GM12892 (cell line): ENCODE measurements at regions not wholly inside any gene's neighbourhood (a gene's known extent, or its start where the extent isn't known, plus 50 kb on each side); places are given as distances from the start of the nearest gene placed in this dataset.
"Not testable (repeated sequence)": the region's sequence is repeated elsewhere in the genome, so short reads cannot be mapped to it uniquely, and the experiment has no call there.

Experiments used
- DNase-seq: peaks from one replicate; pipeline ENCODE4 v3.0.0; 2011; ENCODE audit not compliant: insufficient read length
- FAIRE-seq: peaks from 2 replicates; lab custom pipeline; 2011; peaks lifted over from hg19 to GRCh38; lab: Jason Lieb, UNC
- POLR2A ChIP-seq: IDR thresholded peaks from 2 replicates; pipeline ENCODE4 v1.6.1; 2011; ENCODE audit warnings: low read depth, low read length, control low read depth
- POLR2AphosphoS5 ChIP-seq: IDR thresholded peaks from 2 replicates; pipeline ENCODE4 v1.6.1; 2011; ENCODE audit warnings: low read depth, low read length, control low read depth
- TAF1 ChIP-seq: IDR thresholded peaks from 2 replicates; pipeline ENCODE4 v1.6.1; 2011; ENCODE audit warnings: low read depth, mild to moderate bottlenecking, control low read depth, low read length, borderline replicate concordance

GRCh38 chr15:96612917-96613316, 282.4 kb downstream of the NR2F2 start:
- FAIRE-seq, result no peak
- no peak for TF ChIP-seq POLR2AphosphoS5
- TF ChIP-seq TAF1, result no peak
- no peak for TF ChIP-seq POLR2A
- DNase-seq, result no peak

GRCh38 chr15:96619174-96619573, 288.7 kb downstream of the NR2F2 start:
- TF ChIP-seq POLR2A (no peak), TAF1 (no peak), POLR2AphosphoS5 (no peak)
- no peak for DNase-seq
- FAIRE-seq, result no peak

- DNase-seq (no peak), FAIRE-seq (no peak)
- TF ChIP-seq TAF1 (no peak), POLR2AphosphoS5 (no peak), POLR2A (no peak)
These were observed 292.2 kb downstream of the NR2F2 start for GRCh38 chr15:96622714-96623113.

- FAIRE-seq, result no peak
- TF ChIP-seq TAF1 (no peak), POLR2A (no peak), POLR2AphosphoS5 (no peak)
- no peak for DNase-seq
These were observed 294.8 kb downstream of the NR2F2 start for GRCh38 chr15:96625256-96625655.

- no peak for TF ChIP-seq TAF1
- TF ChIP-seq POLR2A, result no peak
- TF ChIP-seq POLR2AphosphoS5, result no peak
- DNase-seq (no peak), FAIRE-seq (no peak)
These were observed 296.6 kb downstream of the NR2F2 start for GRCh38 chr15:96627031-96627568.

GRCh38 chr15:96629511-96629910, 299.0 kb downstream of the NR2F2 start:
- DNase-seq (no peak), FAIRE-seq (no peak)
- no peak for TF ChIP-seq POLR2AphosphoS5
- no peak for TF ChIP-seq TAF1
- no peak for TF ChIP-seq POLR2A

GRCh38 chr15:96638793-96639192, 308.3 kb downstream of the NR2F2 start:
- FAIRE-seq (no peak), DNase-seq (no peak)
- TF ChIP-seq TAF1, result no peak
- TF ChIP-seq POLR2AphosphoS5, result no peak
- no peak for TF ChIP-seq POLR2A

GRCh38 chr15:96645796-96646195, 315.3 kb downstream of the NR2F2 start:
- DNase-seq, result no peak
- FAIRE-seq, result no peak
- no peak for TF ChIP-seq POLR2AphosphoS5
- TF ChIP-seq TAF1, result no peak
- no peak for TF ChIP-seq POLR2A

- DNase-seq (no peak), FAIRE-seq (no peak)
- TF ChIP-seq POLR2AphosphoS5 (no peak), TAF1 (no peak), POLR2A (no peak)
These were observed 318.4 kb downstream of the NR2F2 start for GRCh38 chr15:96648866-96649265.

- DNase-seq, result no peak
- FAIRE-seq, result no peak
- TF ChIP-seq TAF1 (no peak), POLR2AphosphoS5 (no peak), POLR2A (no peak)
These were observed 326.6 kb downstream of the NR2F2 start for GRCh38 chr15:96657096-96657495.

- not testable (repeated sequence) for DNase-seq, FAIRE-seq
These were observed 336.5 kb downstream of the NR2F2 start for GRCh38 chr15:96666979-96667378.

- no peak for TF ChIP-seq POLR2A
- TF ChIP-seq POLR2AphosphoS5, result no peak
- no peak for TF ChIP-seq TAF1
- no peak for DNase-seq
- no peak for FAIRE-seq
These were observed 339.9 kb downstream of the NR2F2 start for GRCh38 chr15:96670389-96670788.
